DMS53 treated with DMSO at 0.1 percent for 48 hours (cell line): ENCODE measurements at regions not wholly inside any gene's neighbourhood (a gene's known extent, or its start where the extent isn't known, plus 50 kb on each side); places are given as distances from the start of the nearest gene placed in this dataset.
"Not testable (repeated sequence)": the region's sequence is repeated elsewhere in the genome, so short reads cannot be mapped to it uniquely, and the experiment has no call there.

ENCODE experiments used
- DNase-seq: peaks from one replicate; lab custom pipeline; 2025; ENCODE audit not compliant: unreplicated experiment; lab: John Stamatoyannopoulos, UW

- DNase-seq = peak; percentile 74
Observed at GRCh38 chr6:6810727-6811126, 222.2 kb downstream of the LY86 start.

- DNase-seq = peak; percentile 93
Observed at GRCh38 chr6:6811128-6812009, 222.8 kb downstream of the LY86 start.

- DNase-seq = no peak
Observed at GRCh38 chr6:6812427-6812826, 223.9 kb downstream of the LY86 start.

GRCh38 chr6:6815732-6816131 is 227.2 kb downstream of the LY86 start:
- no peak for DNase-seq

GRCh38 chr6:6816716-6817115 is 228.2 kb downstream of the LY86 start:
- DNase-seq = no peak

GRCh38 chr6:6818078-6818639 is 229.6 kb downstream of the LY86 start:
- DNase-seq = no peak

GRCh38 chr6:6820641-6821238 is 232.2 kb downstream of the LY86 start:
- DNase-seq = peak; percentile 86

- no peak for DNase-seq
Observed at GRCh38 chr6:6821639-6822261, 233.2 kb downstream of the LY86 start.

GRCh38 chr6:6823030-6823429 is 234.5 kb downstream of the LY86 start:
- DNase-seq = no peak

- no peak for DNase-seq
Observed at GRCh38 chr6:6823568-6824224, 235.2 kb downstream of the LY86 start.

GRCh38 chr6:6824381-6824780 is 235.9 kb downstream of the LY86 start:
- no peak for DNase-seq

- peak; percentile 43 for DNase-seq
Observed at GRCh38 chr6:6825193-6825784, 236.8 kb downstream of the LY86 start.

- peak; percentile 3 for DNase-seq
Observed at GRCh38 chr6:6826095-6826901, 237.8 kb downstream of the LY86 start.

GRCh38 chr6:6826961-6827360 is 238.4 kb downstream of the LY86 start:
- DNase-seq = no peak

GRCh38 chr6:6829872-6830685 is 241.6 kb downstream of the LY86 start:
- no peak for DNase-seq

GRCh38 chr6:6830686-6831063 is 242.2 kb downstream of the LY86 start:
- DNase-seq = not testable (repeated sequence)

GRCh38 chr6:6832439-6832838 is 243.9 kb downstream of the LY86 start:
- no peak for DNase-seq

- DNase-seq = peak; percentile 87
Observed at GRCh38 chr6:6834356-6835222, 246.1 kb downstream of the LY86 start.
